Stimulated activated CD8-positive, alpha-beta memory T cell treated with anti-CD3 and anti-CD28 coated beads, Interleukin-2, amount 100 ng/mL, for 1 hour (primary cell): ENCODE measurements at regions not wholly inside any gene's neighbourhood (a gene's known extent, or its start where the extent isn't known, plus 50 kb on each side); places are given as distances from the start of the nearest gene placed in this dataset.

Experiments
- DNase-seq, 2 donors: peaks; one replicate each; pipeline ENCODE4 v3.0.0-alpha.2; 2020; ENCODE audit warnings: low read depth in 2 of 2

DNA sequence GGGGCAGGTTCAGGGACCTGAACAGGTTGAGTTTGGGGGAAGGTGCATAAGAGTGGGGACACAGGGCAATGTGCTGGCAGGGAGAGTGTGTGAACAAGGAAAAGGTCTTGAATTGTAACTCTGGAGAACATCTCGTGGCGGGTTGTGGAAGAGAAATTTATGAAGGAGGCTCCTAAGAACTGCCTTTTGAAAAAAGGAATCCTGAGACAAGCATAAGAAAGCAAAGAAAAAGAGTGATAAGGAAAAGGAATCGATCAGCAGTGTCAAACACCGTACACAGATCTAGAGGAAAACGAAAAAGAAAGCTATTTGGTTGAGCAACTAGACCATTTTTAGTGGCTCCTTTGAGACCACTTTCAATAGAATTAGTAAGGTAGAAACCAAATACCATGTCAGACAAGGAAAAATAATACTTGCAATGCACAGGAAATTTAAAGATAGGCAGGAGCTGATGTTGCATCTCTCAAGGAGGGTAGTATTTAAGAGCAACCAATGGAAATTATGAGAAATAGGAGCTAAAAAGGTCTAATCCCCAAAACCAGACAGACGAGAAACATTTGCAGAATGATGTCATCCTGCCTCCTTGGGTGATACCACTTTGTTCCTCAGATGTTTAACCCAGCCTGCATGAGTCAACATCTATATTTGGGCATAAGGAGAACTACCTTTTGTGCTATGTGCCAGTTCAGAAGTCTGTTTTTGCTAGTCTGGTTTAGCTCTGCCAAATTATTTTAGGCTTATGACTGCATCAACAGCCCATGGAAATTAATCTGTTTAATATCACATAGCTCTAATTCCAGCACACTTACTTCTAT, 64.5 kb upstream of the STK38L start:
- DNase-seq: no peak

DNA sequence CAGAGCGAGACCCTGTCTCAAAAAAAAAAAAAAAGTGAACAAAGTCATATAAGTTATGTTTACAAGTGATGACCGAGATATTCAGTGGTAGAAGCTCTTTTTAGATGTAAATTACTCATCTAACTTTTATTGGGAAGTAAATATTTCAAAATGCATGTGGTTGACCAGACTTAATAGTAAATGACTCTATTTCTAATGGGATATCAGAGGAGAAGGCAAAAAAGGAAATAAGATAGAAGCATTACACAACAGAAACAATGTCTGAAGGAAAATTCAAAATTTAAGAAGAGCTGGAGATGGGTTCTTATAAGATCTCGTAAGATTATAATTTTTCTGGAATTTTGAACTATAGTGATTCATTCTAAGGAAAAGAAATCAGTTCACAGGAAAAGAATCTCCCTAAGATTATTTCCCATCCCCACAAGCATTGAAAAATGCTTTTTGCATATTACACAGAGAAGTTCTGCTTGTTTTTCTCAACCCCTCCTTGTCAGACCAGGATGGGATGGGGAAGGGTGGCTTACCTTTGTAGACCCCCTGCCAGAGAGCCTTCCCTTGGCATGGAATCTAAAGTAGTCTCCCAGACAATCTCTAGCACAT, 63.1 kb upstream of the STK38L start:
- no peak for DNase-seq

GRCh38 chr12:27183342-27183741, 60.7 kb upstream of the STK38L start:
- DNase-seq: no peak

- DNase-seq: no peak
These were observed 58.7 kb upstream of the STK38L start for GRCh38 chr12:27185234-27186021.

DNA sequence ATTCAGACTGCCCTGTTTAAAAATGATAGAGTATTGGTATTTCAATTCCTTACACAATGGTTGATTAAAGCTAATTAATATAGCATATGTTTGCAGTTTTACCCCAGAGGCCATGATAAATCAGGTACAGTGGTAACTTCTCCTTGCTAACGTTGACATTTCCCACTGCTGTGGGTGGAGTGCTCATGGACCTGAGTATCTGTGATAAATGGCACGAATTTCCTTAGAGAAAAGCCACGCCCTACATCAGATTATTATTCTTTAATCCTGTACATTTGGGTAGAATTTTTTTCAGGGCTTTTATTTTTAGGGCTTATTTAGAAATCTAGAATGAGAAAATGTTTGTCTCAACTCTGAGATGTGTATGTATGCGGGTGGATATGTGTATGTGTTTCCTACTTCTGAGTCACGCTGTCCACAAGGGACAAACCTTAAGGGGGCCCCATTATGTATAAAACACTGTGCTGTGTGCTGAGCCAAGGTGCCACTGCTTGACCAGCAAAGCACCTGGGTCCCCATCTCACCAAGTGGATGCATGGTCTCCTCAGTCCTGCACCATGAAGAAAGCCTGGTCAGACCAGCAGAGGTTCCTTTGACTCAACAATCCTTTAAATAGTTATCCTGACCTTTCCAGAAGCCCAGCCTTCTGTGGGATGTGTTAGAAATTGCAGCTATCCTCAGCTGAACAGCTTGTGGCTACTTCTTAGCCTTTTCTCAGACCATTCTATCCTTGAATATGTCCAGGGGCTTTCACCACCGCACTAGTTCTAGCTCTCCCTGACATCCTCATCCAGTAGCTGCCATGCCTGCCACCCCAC, 57.9 kb upstream of the STK38L start:
- no peak for DNase-seq

DNA sequence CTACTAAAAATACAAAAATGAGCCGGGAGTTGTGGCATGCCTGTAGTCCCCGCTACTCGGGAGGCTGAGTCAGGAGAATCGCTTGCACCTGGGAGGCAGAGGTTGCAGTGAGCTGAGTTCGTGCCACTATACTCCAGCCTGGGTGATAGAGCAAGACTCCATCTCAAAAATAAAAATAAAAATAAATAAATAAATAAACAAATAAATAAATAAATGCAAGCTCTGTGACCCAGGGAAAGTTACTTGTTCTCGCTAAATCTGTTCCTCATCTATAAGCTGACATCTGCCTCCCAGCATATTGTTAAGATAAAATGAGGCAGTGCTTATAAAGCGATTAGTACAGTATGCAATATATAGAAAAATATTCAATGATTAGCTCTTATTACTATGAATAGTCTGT, 56.4 kb upstream of the STK38L start:
- no peak for DNase-seq

DNA sequence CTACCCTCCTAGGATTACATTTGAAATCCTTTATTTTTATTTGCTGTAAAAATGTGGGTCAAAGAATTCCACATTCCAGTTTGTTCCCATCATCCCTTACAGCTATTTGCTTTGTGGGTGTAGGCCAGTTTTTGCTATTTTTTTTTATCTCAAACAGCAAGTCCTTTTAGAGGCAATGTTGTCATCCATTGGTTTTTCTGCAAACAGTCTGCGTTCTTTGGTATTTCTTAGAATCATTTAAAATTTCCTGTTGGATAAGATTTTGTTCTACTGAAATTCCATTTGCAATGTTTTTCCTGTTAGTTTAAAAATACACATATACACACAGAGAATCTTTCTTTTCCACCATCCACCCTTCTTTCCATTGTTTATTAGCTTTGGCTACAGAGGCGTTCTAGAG, 53.3 kb upstream of the STK38L start:
- DNase-seq: no peak

- no peak for DNase-seq
These were observed 52.6 kb upstream of the STK38L start for GRCh38 chr12:27191531-27191930.

- no peak for DNase-seq
These were observed 51.8 kb upstream of the STK38L start for GRCh38 chr12:27192118-27192802.

GRCh38 chr12:27193106-27193505, 51.0 kb upstream of the STK38L start:
- DNase-seq: no peak

DNA sequence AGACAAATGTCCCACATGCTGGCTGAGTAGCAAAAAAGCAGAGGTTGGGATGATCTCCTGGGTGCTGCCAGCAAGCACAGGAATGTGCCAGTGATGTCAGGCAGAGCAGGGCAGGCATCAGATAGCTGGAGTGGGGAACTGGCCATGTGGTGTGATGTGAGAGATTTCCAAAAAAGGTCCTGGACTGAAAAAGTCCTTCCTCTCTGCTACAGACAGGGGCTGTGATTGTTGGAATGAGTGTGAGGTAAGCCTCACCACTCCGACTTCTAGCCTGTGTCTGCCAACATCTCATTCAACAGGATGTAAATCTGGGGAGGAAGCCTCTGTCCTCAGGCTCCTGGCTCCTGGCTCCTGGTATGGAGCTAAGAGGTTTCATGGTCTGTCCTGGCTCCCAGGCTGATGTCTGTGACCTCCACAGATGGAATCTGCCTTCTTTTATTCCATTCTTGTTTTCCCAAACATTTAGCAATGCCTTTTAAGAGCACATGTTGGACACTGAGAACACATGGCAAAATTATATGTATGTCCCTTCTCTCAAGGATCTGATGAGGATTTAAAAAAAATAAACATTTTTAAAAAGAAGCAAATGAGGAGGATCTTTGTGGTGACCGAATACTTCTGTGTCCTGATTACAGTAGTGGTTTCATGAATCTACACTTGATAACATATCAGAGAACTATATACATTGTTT, 50.1 kb upstream of the STK38L start:
- DNase-seq: no peak
